HUES64 (cell line): ENCODE measurements at regions not wholly inside any gene's neighbourhood (a gene's known extent, or its start where the extent isn't known, plus 50 kb on each side); places are given as distances from the start of the nearest gene placed in this dataset.
"Not testable (repeated sequence)": the region's sequence is repeated elsewhere in the genome, so short reads cannot be mapped to it uniquely, and the experiment has no call there.

Source experiments
- H3K27ac ChIP-seq: 2 replicates; pipeline ENCODE4 v1.7.0; 2013; ENCODE audit warnings: low read depth, low read length, inconsistent platforms
- H3K27me3 ChIP-seq: 2 replicates; pipeline ENCODE4 v1.6.1; 2013; ENCODE audit warnings: mild to moderate bottlenecking, low read length; ENCODE audit not compliant: insufficient read depth
- H3K36me3 ChIP-seq: 2 replicates; pipeline ENCODE4 v1.6.1; 2013; ENCODE audit warnings: mild to moderate bottlenecking, low read length; ENCODE audit not compliant: insufficient read depth
- H3K4me1 ChIP-seq: 2 replicates; pipeline ENCODE4 v1.6.1; 2013; ENCODE audit warnings: mild to moderate bottlenecking, low read length, moderate library complexity; ENCODE audit not compliant: insufficient read depth
- H3K4me3 ChIP-seq: 2 replicates; pipeline ENCODE4 v1.5.1; 2013; ENCODE audit warnings: mild to moderate bottlenecking, low read length, moderate library complexity
- H3K9ac ChIP-seq: 2 replicates; pipeline ENCODE4 v1.6.1; 2013; ENCODE audit warnings: mild to moderate bottlenecking, low read depth, low read length
- H3K9me3 ChIP-seq: 2 replicates; pipeline ENCODE4 v1.6.1; 2013; ENCODE audit warnings: low read depth, low read length; ENCODE audit not compliant: insufficient read depth
- WGBS: fragments of 150-250, 120-280 bp; methylation state at CpG from one replicate; pipeline ENCODE4 v1.1.7; 2013; ENCODE audit warnings: missing lambda C conversion rate; 5-methylcytosine and 5-hydroxymethylcytosine counted together

- no peaks in the 10 kb centered on the region for H3K36me3 ChIP-seq
- no peaks in the 10 kb centered on the region for H3K27me3 ChIP-seq
- H3K4me3 ChIP-seq = no peak overlapping the region
- H3K9me3 ChIP-seq = no peaks in the 10 kb centered on the region
- no peak overlapping the region for H3K9ac ChIP-seq
- H3K27ac ChIP-seq = no peak overlapping the region
- WGBS = 92% methylated on average over 5 of the region's 5 CpGs
- H3K4me1 ChIP-seq = peaks cover 9% of the 10 kb centered on the region
Measured at GRCh38 chr6:44734886-44735629, 347.6 kb downstream of the CDC5L start.

GRCh38 chr6:44735630-44735963 lies 348.1 kb downstream of the CDC5L start:
- H3K9me3 ChIP-seq = no peaks in the 10 kb centered on the region
- H3K4me3 ChIP-seq = no peak overlapping the region
- 90% methylated on average over 6 of the region's 6 CpGs for WGBS
- no peaks in the 10 kb centered on the region for H3K36me3 ChIP-seq
- no peaks in the 10 kb centered on the region for H3K27me3 ChIP-seq
- H3K4me1 ChIP-seq = peaks cover 9% of the 10 kb centered on the region
- H3K9ac ChIP-seq = no peak overlapping the region
- no peak overlapping the region for H3K27ac ChIP-seq

- Histone ChIP-seq H3K4me3 (no peak overlapping the region), H3K36me3 (no peaks in the 10 kb centered on the region), H3K9me3 (no peaks in the 10 kb centered on the region), H3K27ac (no peak overlapping the region), H3K9ac (no peak overlapping the region), H3K27me3 (no peaks in the 10 kb centered on the region), H3K4me1 (peaks cover 9% of the 10 kb centered on the region)
- WGBS = 85% methylated on average over 9 of the region's 9 CpGs
Measured at GRCh38 chr6:44737341-44737740, 349.8 kb downstream of the CDC5L start.

- no peak overlapping the region for H3K4me3 ChIP-seq
- no peaks in the 10 kb centered on the region for H3K36me3 ChIP-seq
- whole genome bisulfite sequencing = 92% methylated on average over 6 of the region's 6 CpGs
- no peak overlapping the region for H3K27ac ChIP-seq
- H3K9ac ChIP-seq = no peak overlapping the region
- H3K27me3 ChIP-seq = no peaks in the 10 kb centered on the region
- H3K4me1 ChIP-seq = peaks cover 9% of the 10 kb centered on the region
- H3K9me3 ChIP-seq = no peaks in the 10 kb centered on the region
Measured at GRCh38 chr6:44737829-44738528, 350.5 kb downstream of the CDC5L start.

- no peak overlapping the region for H3K4me3 ChIP-seq
- H3K27me3 ChIP-seq = no peaks in the 10 kb centered on the region
- WGBS = 73% methylated on average over 5 of the region's 8 CpGs
- H3K4me1 ChIP-seq = peaks cover 9% of the 10 kb centered on the region
- no peaks in the 10 kb centered on the region for H3K9me3 ChIP-seq
- H3K9ac ChIP-seq = no peak overlapping the region
- H3K27ac ChIP-seq = no peak overlapping the region
- H3K36me3 ChIP-seq = no peaks in the 10 kb centered on the region
Measured at GRCh38 chr6:44738601-44739146, 351.2 kb downstream of the CDC5L start.

GRCh38 chr6:44739181-44739580 lies 351.7 kb downstream of the CDC5L start:
- WGBS = 81% methylated on average over 16 of the region's 16 CpGs
- no peaks in the 10 kb centered on the region for H3K27me3 ChIP-seq
- no peak overlapping the region for H3K4me3 ChIP-seq
- peaks cover 9% of the 10 kb centered on the region for H3K4me1 ChIP-seq
- no peaks in the 10 kb centered on the region for H3K36me3 ChIP-seq
- no peaks in the 10 kb centered on the region for H3K9me3 ChIP-seq
- no peak overlapping the region for H3K27ac ChIP-seq
- H3K9ac ChIP-seq = no peak overlapping the region

- Histone ChIP-seq H3K4me1 (peaks cover 9% of the 10 kb centered on the region), H3K27ac (no peak overlapping the region), H3K36me3 (no peaks in the 10 kb centered on the region), H3K27me3 (no peaks in the 10 kb centered on the region), H3K9ac (no peak overlapping the region), H3K4me3 (no peak overlapping the region), H3K9me3 (peaks cover 14% of the 10 kb centered on the region; the same call in 1 of the 2 replicates)
- WGBS = 80% methylated on average over 7 of the region's 8 CpGs
Measured at GRCh38 chr6:44740566-44741120, 353.1 kb downstream of the CDC5L start.

GRCh38 chr6:44742201-44742600 lies 354.7 kb downstream of the CDC5L start:
- WGBS = 82% methylated on average over 2 of the region's 2 CpGs
- no peak overlapping the region for H3K27ac ChIP-seq
- H3K4me1 ChIP-seq = peaks cover 9% of the 10 kb centered on the region
- no peak overlapping the region for H3K9ac ChIP-seq
- H3K36me3 ChIP-seq = no peaks in the 10 kb centered on the region
- no peaks in the 10 kb centered on the region for H3K27me3 ChIP-seq
- H3K4me3 ChIP-seq = no peak overlapping the region
- peaks cover 20% of the 10 kb centered on the region for H3K9me3 ChIP-seq

- WGBS = 73% methylated on average over 2 of the region's 2 CpGs
- no peaks in the 10 kb centered on the region for H3K36me3 ChIP-seq
- H3K4me1 ChIP-seq = peaks cover 9% of the 10 kb centered on the region
- peaks cover 27% of the 10 kb centered on the region for H3K9me3 ChIP-seq
- H3K27ac ChIP-seq = no peak overlapping the region
- H3K4me3 ChIP-seq = no peak overlapping the region
- H3K27me3 ChIP-seq = no peaks in the 10 kb centered on the region
- H3K9ac ChIP-seq = no peak overlapping the region
Measured at GRCh38 chr6:44742828-44743372, 355.4 kb downstream of the CDC5L start.

- not testable (repeated sequence) for H3K4me1 ChIP-seq, H3K27me3 ChIP-seq, H3K27ac ChIP-seq, H3K9ac ChIP-seq, H3K4me3 ChIP-seq, H3K36me3 ChIP-seq
- 86% methylated on average over 18 of the region's 18 CpGs for WGBS
- peaks cover 13% of the 10 kb centered on the region for H3K9me3 ChIP-seq
Measured at GRCh38 chr6:44760116-44760515, 372.6 kb downstream of the CDC5L start.

GRCh38 chr6:44761046-44761445 lies 373.5 kb downstream of the CDC5L start:
- H3K4me3 ChIP-seq = no peak overlapping the region
- H3K27me3 ChIP-seq = no peaks in the 10 kb centered on the region
- H3K4me1 ChIP-seq = no peaks in the 10 kb centered on the region
- H3K36me3 ChIP-seq = no peaks in the 10 kb centered on the region
- no peak overlapping the region for H3K27ac ChIP-seq
- H3K9me3 ChIP-seq = peaks cover 13% of the 10 kb centered on the region
- H3K9ac ChIP-seq = no peak overlapping the region
